A549 (cell line): ENCODE measurements at regions not wholly inside any gene's neighbourhood (a gene's known extent, or its start where the extent isn't known, plus 50 kb on each side); places are given as distances from the start of the nearest gene placed in this dataset.

Experiments used
- ATAC-seq, 2 experiments: fragments of 200-7000 bp in 1 of 2; fragments of >200 bp in 1 of 2; cut with Nextera tagmentation in 1 of 2; cut with Tn5 transposase in 1 of 2; 3 replicates each; pipeline versions ENCODE4 v1.8.0 to v1.9.1; 2018 to 2020; ENCODE audit warnings: mild to moderate bottlenecking in 1 of 2, moderate library complexity in 1 of 2
- CTCF ChIA-PET: fragments of 300-600 bp; sonication (Branson Sonifier 250); formaldehyde crosslinking; extraction: SDS; loops from one replicate; lab custom pipeline; 2021; ENCODE audit warnings: antibody characterized with exemption, inconsistent platforms; lab: Yijun Ruan, JAX
- POLR2A ChIA-PET: fragments of 350-600 bp; formaldehyde crosslinking; extraction: SDS; loops from one replicate; lab custom pipeline; 2021; ENCODE audit warnings: antibody characterized with exemption, inconsistent platforms; lab: Yijun Ruan, JAX
- DNase-seq, 2 experiments: peaks; one replicate each; pipeline versions ENCODE4 v3.0.0 to v3.0.0-alpha.2; 2011 to 2016; ENCODE audit warnings: low read depth in 1 of 2, low spot score in 1 of 2
- FAIRE-seq: peaks from 2 replicates; lab custom pipeline; 2011; peaks lifted over from hg19 to GRCh38; lab: Jason Lieb, UNC
- H3K27ac ChIP-seq, 2 experiments: fragments of >200 bp; sonication (Bioruptor Twin); formaldehyde crosslinking; 3 replicates each; pipeline ENCODE4 v1.5.1; 2016 to 2017
- H3K4me1 ChIP-seq: fragments of >200 bp; sonication (Bioruptor Twin); formaldehyde crosslinking; 3 replicates; pipeline ENCODE4 v1.6.1; 2016
- H3K4me2 ChIP-seq: fragments of >200 bp; sonication (Bioruptor Twin); formaldehyde crosslinking; 3 replicates; pipeline ENCODE4 v1.6.1; 2016
- H3K4me3 ChIP-seq: fragments of >200 bp; sonication (Bioruptor Twin); formaldehyde crosslinking; 3 replicates; pipeline ENCODE4 v1.5.1; 2016
- H3K9me3 ChIP-seq: fragments of >200 bp; sonication (Bioruptor Twin); formaldehyde crosslinking; 3 replicates; pipeline ENCODE4 v1.6.1; 2016
- BCL3 ChIP-seq: fragments of >200 bp; sonication (Bioruptor Twin); formaldehyde crosslinking; IDR thresholded peaks from 3 replicates; pipeline ENCODE4 v1.6.1; 2016
- CBX8 ChIP-seq: fragments of 200-600 bp; sonication (generic); IDR thresholded peaks from 2 replicates; pipeline ENCODE4 v1.6.1; 2016
- CHD4 ChIP-seq: fragments of 200-600 bp; sonication (generic); IDR thresholded peaks from 2 replicates; pipeline ENCODE4 v1.6.1; 2016; ENCODE audit warnings: antibody characterized with exemption, mild to moderate bottlenecking, borderline replicate concordance
- EHMT2 ChIP-seq: fragments of 200-600 bp; sonication (generic); IDR thresholded peaks from 2 replicates; pipeline ENCODE4 v1.6.1; 2016; ENCODE audit warnings: antibody characterized with exemption, low read depth, mild to moderate bottlenecking, moderate library complexity
- ELK1 ChIP-seq: fragments of 150-350 bp; IDR thresholded peaks from 2 replicates; pipeline ENCODE4 v1.6.1; 2014; ENCODE audit warnings: low read depth, mild to moderate bottlenecking, low read length
- ESRRA ChIP-seq: fragments of 150-350 bp; IDR thresholded peaks from 2 replicates; pipeline ENCODE4 v1.6.1; 2014; ENCODE audit warnings: mild to moderate bottlenecking, low read length, borderline replicate concordance
- FOXS1 ChIP-seq: fragments of 250-450 bp; sonication (Bioruptor Pico); IDR thresholded peaks from 2 replicates; pipeline ENCODE4 v1.5.0; 2020; ENCODE audit warnings: mild to moderate bottlenecking, moderate library complexity
- GATA3 ChIP-seq: IDR thresholded peaks from 2 replicates; pipeline ENCODE4 v1.6.1; 2012; ENCODE audit warnings: borderline replicate concordance
- HDAC2 ChIP-seq: fragments of 200-600 bp; sonication (generic); IDR thresholded peaks from 2 replicates; pipeline ENCODE4 v1.6.1; 2016
- HES2 ChIP-seq: fragments of >200 bp; sonication (Bioruptor Twin); formaldehyde crosslinking; IDR thresholded peaks from 2 replicates; pipeline ENCODE4 v1.6.1; 2016
- JUNB ChIP-seq: fragments of >200 bp; sonication (Bioruptor Twin); formaldehyde crosslinking; IDR thresholded peaks from 2 replicates; pipeline ENCODE4 v1.6.1; 2016
- KDM1A ChIP-seq: fragments of 200-600 bp; sonication (generic); IDR thresholded peaks from 2 replicates; pipeline ENCODE4 v1.6.1; 2016; ENCODE audit warnings: low read depth, mild to moderate bottlenecking
- MAFK ChIP-seq: fragments of 450-650 bp; IDR thresholded peaks from 2 replicates; pipeline ENCODE4 v1.6.1; 2014; ENCODE audit not compliant: partially characterized antibody
- NFE2L2 ChIP-seq: fragments of 150-350 bp; conservative IDR thresholded peaks from 2 replicates; pipeline ENCODE4 v1.6.1; 2014; ENCODE audit warnings: low read length
- NR3C1 ChIP-seq: fragments of >200 bp; sonication (Bioruptor Twin); formaldehyde crosslinking; IDR thresholded peaks from 3 replicates; pipeline ENCODE4 v1.6.1; 2017
- RCOR1 ChIP-seq: fragments of 150-350 bp; IDR thresholded peaks from 2 replicates; pipeline ENCODE4 v1.6.1; 2014; ENCODE audit warnings: antibody characterized with exemption, low read length, low read depth
- RFX5 ChIP-seq: fragments of 450-650 bp; IDR thresholded peaks from 2 replicates; pipeline ENCODE4 v1.7.1; 2014; ENCODE audit warnings: antibody characterized with exemption, mild to moderate bottlenecking, moderate library complexity
- TFCP2L1 ChIP-seq: fragments of 250-450 bp; sonication (Bioruptor Pico); IDR thresholded peaks from 2 replicates; pipeline ENCODE4 v1.5.0; 2021; ENCODE audit warnings: mild to moderate bottlenecking
- ZC3H11A ChIP-seq: fragments of 450-650 bp; IDR thresholded peaks from 2 replicates; pipeline ENCODE4 v1.6.1; 2014; ENCODE audit warnings: antibody characterized with exemption, mild to moderate bottlenecking
- ZFP36 ChIP-seq: fragments of 450-650 bp; IDR thresholded peaks from 2 replicates; pipeline ENCODE4 v1.6.1; 2014; ENCODE audit warnings: borderline replicate concordance; ENCODE audit not compliant: partially characterized antibody
- ZNF302 ChIP-seq: fragments of 250-450 bp; sonication (Bioruptor Pico); IDR thresholded peaks from 2 replicates; pipeline ENCODE4 v1.9.0; 2021; ENCODE audit warnings: inconsistent platforms, mild to moderate bottlenecking, moderate library complexity
- ZSCAN20 ChIP-seq: fragments of 250-450 bp; sonication (Bioruptor Pico); IDR thresholded peaks from 2 replicates; pipeline ENCODE4 v1.8.0; 2022; ENCODE audit warnings: mild to moderate bottlenecking, moderate library complexity
- WGBS: methylation state at CpG from one replicate; pipeline ENCODE4 v1.1.6; 2017; ENCODE audit errors: missing lambda C conversion rate; 5-methylcytosine and 5-hydroxymethylcytosine counted together
- TF ChIP-seq, protein P1 (sequence below): IDR thresholded peaks from 2 replicates; pipeline ENCODE4 v1.6.1; 2012; ENCODE audit warnings: low read depth, borderline replicate concordance

DNA sequence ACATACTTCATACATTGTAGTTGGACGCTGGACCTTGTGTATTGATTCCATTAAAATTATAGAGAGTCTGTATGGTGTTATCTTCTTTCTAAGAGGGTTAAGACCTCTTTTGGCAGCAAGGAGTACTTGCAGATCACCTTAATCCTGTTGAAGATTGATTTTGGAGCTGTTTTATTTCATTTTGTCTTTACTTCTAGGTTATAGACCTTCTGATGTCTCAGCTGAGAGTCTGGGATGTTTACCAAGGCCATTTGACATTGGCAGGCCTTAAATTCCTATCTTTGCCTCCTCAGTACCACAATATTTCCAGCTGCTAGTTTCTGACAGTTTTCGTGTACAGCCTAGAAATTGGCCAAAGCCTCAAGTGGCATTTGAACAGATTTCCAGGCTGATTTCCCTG, 338.0 kb downstream of the LMO4 start:
- ChIA-PET CTCF (interaction anchor here (0.6 to 1.1 kb wide), 2 partner anchors 15 to 18 kb away, joined by 3 read pairs; no protein-coding TSS in a partner anchor), POLR2A (no interaction called here)

DNA sequence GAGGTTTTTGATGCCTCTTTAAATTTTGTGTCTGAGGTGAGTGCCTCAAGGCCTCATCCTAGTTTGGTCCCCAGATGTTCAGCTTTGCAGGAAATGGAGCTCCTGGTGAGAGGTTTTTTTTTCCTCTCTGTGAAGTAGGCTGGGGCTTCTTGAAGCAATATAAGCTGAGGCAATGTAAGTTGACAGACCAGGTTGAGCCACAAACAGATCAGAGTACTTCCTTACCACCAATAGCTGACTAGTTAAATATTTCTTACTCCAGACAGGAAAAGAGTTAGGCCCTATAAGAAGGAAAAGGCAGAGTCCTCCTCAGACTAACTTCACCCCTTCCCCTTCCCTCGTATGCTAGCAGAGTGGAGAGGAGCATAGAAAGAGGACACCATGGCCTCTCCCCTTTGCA, 341.0 kb downstream of the LMO4 start:
- no peaks in the 10 kb centered on the region for H3K4me1 ChIP-seq
- ChIA-PET CTCF (no interaction called here), POLR2A (no interaction called here)
- ATAC-seq (no peak), DNase-seq (no peak), FAIRE-seq (no peak)
- no peak overlapping the region for H3K4me2 ChIP-seq
- H3K27ac ChIP-seq, result no peak overlapping the region
- WGBS, result 71% methylated on average over 1 of the region's 1 CpG
- H3K4me3 ChIP-seq, result no peak overlapping the region
- H3K9me3 ChIP-seq, result no peaks in the 10 kb centered on the region
- TF ChIP-seq ZFP36, result no peak
- no peak for TF ChIP-seq ELK1
- no peak for TF ChIP-seq CBX8
- no peak for TF ChIP-seq HDAC2
- TF ChIP-seq EHMT2, result no peak
- no peak for TF ChIP-seq RCOR1
- TF ChIP-seq KDM1A, result no peak
- no peak for TF ChIP-seq CHD4
- no peak for TF ChIP-seq ZNF302 (CRISPR knock-in tag)

More for the DNA sequence above, 338.0 kb downstream of the LMO4 start:
- Histone ChIP-seq H3K27ac (no peak overlapping the region), H3K4me1 (no peaks in the 10 kb centered on the region), H3K9me3 (no peaks in the 10 kb centered on the region), H3K4me2 (no peak overlapping the region), H3K4me3 (no peak overlapping the region)
- no peak for TF ChIP-seq NR3C1
- no peak for TF ChIP-seq FOXS1 (CRISPR knock-in tag)
- TF ChIP-seq, protein P1, sequence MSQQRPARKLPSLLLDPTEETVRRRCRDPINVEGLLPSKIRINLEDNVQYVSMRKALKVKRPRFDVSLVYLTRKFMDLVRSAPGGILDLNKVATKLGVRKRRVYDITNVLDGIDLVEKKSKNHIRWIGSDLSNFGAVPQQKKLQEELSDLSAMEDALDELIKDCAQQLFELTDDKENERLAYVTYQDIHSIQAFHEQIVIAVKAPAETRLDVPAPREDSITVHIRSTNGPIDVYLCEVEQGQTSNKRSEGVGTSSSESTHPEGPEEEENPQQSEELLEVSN, result no peak
- no peak for TF ChIP-seq ESRRA
- TF ChIP-seq NFE2L2, result no peak
- no peak for TF ChIP-seq GATA3
- TF ChIP-seq RFX5, result no peak
- TF ChIP-seq MAFK, result no peak
- FAIRE-seq (no peak), DNase-seq (no peak), ATAC-seq (no peak)
- WGBS, result 82% methylated on average over 2 of the region's 2 CpGs

DNA sequence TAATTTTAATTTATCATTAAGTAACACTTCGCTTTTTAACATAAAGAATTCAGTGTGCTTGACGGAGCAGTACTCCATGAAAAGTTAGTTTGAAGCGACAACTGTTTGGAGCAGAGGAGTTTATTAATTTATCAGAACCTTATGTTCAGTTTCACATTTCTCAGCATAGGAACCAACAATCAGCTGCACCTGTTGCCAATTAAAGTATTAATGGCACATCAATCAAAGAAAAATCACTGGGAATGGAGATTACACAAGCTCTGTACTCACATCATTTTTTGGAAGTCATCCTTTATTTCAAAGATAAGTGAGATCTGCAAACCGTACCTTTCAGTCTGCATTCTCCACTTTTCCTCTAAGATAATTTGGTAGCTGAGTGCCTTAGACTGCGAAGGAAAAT, 344.6 kb downstream of the LMO4 start:
- CTCF ChIA-PET, result interaction anchor here (1.6 kb wide), 1 partner anchor 11 kb away, joined by 3 read pairs; no protein-coding TSS in a partner anchor
- no peak for ATAC-seq
- Histone ChIP-seq H3K4me1 (no peaks in the 10 kb centered on the region), H3K9me3 (no peaks in the 10 kb centered on the region), H3K4me3 (no peak overlapping the region), H3K27ac (no peak overlapping the region), H3K4me2 (no peak overlapping the region)
- no peak for DNase-seq
- TF ChIP-seq ZFP36 (no peak), ZC3H11A (no peak), BCL3 (no peak), RCOR1 (no peak)
- no peak for FAIRE-seq
- 92% methylated on average over 5 of the region's 5 CpGs for WGBS
- POLR2A ChIA-PET, result no interaction called here

GRCh38 chr1:87673748-87674147, 345.1 kb downstream of the LMO4 start:
- H3K4me3 ChIP-seq, result no peak overlapping the region
- H3K27ac ChIP-seq, result no peak overlapping the region
- FAIRE-seq (no peak), DNase-seq (no peak), ATAC-seq (no peak)
- 56% methylated on average over 3 of the region's 3 CpGs for WGBS
- ChIA-PET POLR2A (no interaction called here), CTCF (interaction anchor here (0.6 to 1.6 kb wide), 2 partner anchors 12 to 14 kb away, joined by 3 read pairs; no protein-coding TSS in a partner anchor)
- no peaks in the 10 kb centered on the region for H3K9me3 ChIP-seq
- TF ChIP-seq TFCP2L1 (CRISPR knock-in tag) (no peak), KDM1A (no peak), HES2 (no peak), FOXS1 (CRISPR knock-in tag) (no peak), ZSCAN20 (no peak), ZFP36 (no peak), CHD4 (no peak), JUNB (no peak), RCOR1 (no peak), ESRRA (no peak), HDAC2 (no peak)
- TF ChIP-seq, protein P1, result no peak
- no peak overlapping the region for H3K4me2 ChIP-seq
- no peaks in the 10 kb centered on the region for H3K4me1 ChIP-seq
